ELF-1 (cell line): ENCODE measurements at regions not wholly inside any gene's neighbourhood (a gene's known extent, or its start where the extent isn't known, plus 50 kb on each side); places are given as distances from the start of the nearest gene placed in this dataset.
"Not testable (repeated sequence)": the region's sequence is repeated elsewhere in the genome, so short reads cannot be mapped to it uniquely, and the experiment has no call there.

ENCODE experiments used
- DNase-seq: peaks from one replicate; pipeline ENCODE4 v3.0.0-alpha.2; 2016; ENCODE audit warnings: low read depth, low spot score

GRCh38 chr6:81969011-81969410 lies 216.5 kb upstream of the TENT5A start:
- no peak for DNase-seq

GRCh38 chr6:81966968-81967367 lies 214.5 kb upstream of the TENT5A start:
- no peak for DNase-seq

- no peak for DNase-seq
Measured at GRCh38 chr6:81962198-81962597, 209.7 kb upstream of the TENT5A start.

- DNase-seq: no peak
Measured at GRCh38 chr6:81950877-81951276, 198.4 kb upstream of the TENT5A start.

GRCh38 chr6:81948861-81949260 lies 196.4 kb upstream of the TENT5A start:
- DNase-seq: no peak

GRCh38 chr6:81948196-81948595 lies 195.7 kb upstream of the TENT5A start:
- not testable (repeated sequence) for DNase-seq

GRCh38 chr6:81944661-81945060 lies 192.2 kb upstream of the TENT5A start:
- no peak for DNase-seq

- not testable (repeated sequence) for DNase-seq
Measured at GRCh38 chr6:81942842-81943241, 190.4 kb upstream of the TENT5A start.

- DNase-seq: no peak
Measured at GRCh38 chr6:81942067-81942370, 189.5 kb upstream of the TENT5A start.

- no peak for DNase-seq
Measured at GRCh38 chr6:81940451-81940985, 188.0 kb upstream of the TENT5A start.

- no peak for DNase-seq
Measured at GRCh38 chr6:81939766-81940165, 187.3 kb upstream of the TENT5A start.

- DNase-seq: peak; percentile 35
Measured at GRCh38 chr6:81938991-81939732, 186.7 kb upstream of the TENT5A start.

- DNase-seq: peak; percentile 3
Measured at GRCh38 chr6:81938014-81938856, 185.8 kb upstream of the TENT5A start.

GRCh38 chr6:81937296-81937937 lies 184.9 kb upstream of the TENT5A start:
- DNase-seq: no peak

GRCh38 chr6:81934936-81935335 lies 182.5 kb upstream of the TENT5A start:
- no peak for DNase-seq

- no peak for DNase-seq
Measured at GRCh38 chr6:81933608-81934051, 181.1 kb upstream of the TENT5A start.

GRCh38 chr6:81933089-81933488 lies 180.6 kb upstream of the TENT5A start:
- DNase-seq: no peak

GRCh38 chr6:81932448-81932847 lies 180.0 kb upstream of the TENT5A start:
- not testable (repeated sequence) for DNase-seq

- DNase-seq: no peak
Measured at GRCh38 chr6:81929828-81930227, 177.3 kb upstream of the TENT5A start.

- no peak for DNase-seq
Measured at GRCh38 chr6:81925201-81925600, 172.7 kb upstream of the TENT5A start.

GRCh38 chr6:81909981-81910900 lies 157.8 kb upstream of the TENT5A start:
- DNase-seq: no peak
